GM21528 (cell line): ENCODE measurements at regions not wholly inside any gene's neighbourhood (a gene's known extent, or its start where the extent isn't known, plus 50 kb on each side); places are given as distances from the start of the nearest gene placed in this dataset.

Source experiments
- ATAC-seq: cut with Tn5 transposase; IDR thresholded peaks from one replicate; pipeline ENCODE4 v1.9.1; 2021; ENCODE audit warnings: mild to moderate bottlenecking, moderate library complexity; ENCODE audit not compliant: unreplicated experiment, low FRiP score

- ATAC-seq = no peak
Measured at GRCh38 chr2:12263730-12264129, 453.0 kb upstream of the TRIB2 start.

GRCh38 chr2:12264146-12264545 lies 452.6 kb upstream of the TRIB2 start:
- no peak for ATAC-seq

- ATAC-seq = no peak
Measured at GRCh38 chr2:12265646-12266045, 451.1 kb upstream of the TRIB2 start.

- no peak for ATAC-seq
Measured at GRCh38 chr2:12267042-12267441, 449.7 kb upstream of the TRIB2 start.

- ATAC-seq = no peak
Measured at GRCh38 chr2:12269041-12269972, 447.4 kb upstream of the TRIB2 start.

GRCh38 chr2:12270876-12271588 lies 445.7 kb upstream of the TRIB2 start:
- ATAC-seq = peak; percentile 73

- peak; percentile 54 for ATAC-seq
Measured at GRCh38 chr2:12271589-12271984, 445.1 kb upstream of the TRIB2 start.

GRCh38 chr2:12273111-12273510 lies 443.6 kb upstream of the TRIB2 start:
- no peak for ATAC-seq

GRCh38 chr2:12274591-12274990 lies 442.1 kb upstream of the TRIB2 start:
- ATAC-seq = no peak

GRCh38 chr2:12277241-12278034 lies 439.3 kb upstream of the TRIB2 start:
- ATAC-seq = no peak

- ATAC-seq = no peak
Measured at GRCh38 chr2:12278217-12278750, 438.5 kb upstream of the TRIB2 start.

- peak; percentile 76 for ATAC-seq
Measured at GRCh38 chr2:12282780-12283695, 433.7 kb upstream of the TRIB2 start.

- no peak for ATAC-seq
Measured at GRCh38 chr2:12284037-12284436, 432.7 kb upstream of the TRIB2 start.

GRCh38 chr2:12284487-12284886 lies 432.2 kb upstream of the TRIB2 start:
- ATAC-seq = no peak

- ATAC-seq = no peak
Measured at GRCh38 chr2:12286347-12286746, 430.4 kb upstream of the TRIB2 start.

GRCh38 chr2:12287220-12287751 lies 429.4 kb upstream of the TRIB2 start:
- ATAC-seq = no peak

- ATAC-seq = no peak
Measured at GRCh38 chr2:12288048-12288447, 428.7 kb upstream of the TRIB2 start.

GRCh38 chr2:12289120-12289802 lies 427.5 kb upstream of the TRIB2 start:
- no peak for ATAC-seq

GRCh38 chr2:12291303-12291702 lies 425.4 kb upstream of the TRIB2 start:
- ATAC-seq = no peak
